PC-3 (cell line): ENCODE measurements at regions not wholly inside any gene's neighbourhood (a gene's known extent, or its start where the extent isn't known, plus 50 kb on each side); places are given as distances from the start of the nearest gene placed in this dataset.

Experiments
- ATAC-seq: fragments of 200-7000 bp; cut with Tn5 transposase; 2 replicates; pipeline ENCODE4 v1.9.1; 2020; ENCODE audit warnings: mild to moderate bottlenecking, moderate library complexity
- BruUV-seq: library from RNA; stranded (reverse); fragments of 400-500 nt; replicated peaks from 2 replicates; lab custom pipeline; 2021; lab: Mats Ljungman, UMichigan
- CTCF ChIA-PET: fragments of 300-600 bp; sonication (Branson Sonifier 250); formaldehyde crosslinking; loops from one replicate; lab custom pipeline; 2022; ENCODE audit warnings: antibody characterized with exemption; lab: Charles Lee
- POLR2A ChIA-PET: fragments of 300-600 bp; sonication (Branson Sonifier 250); formaldehyde crosslinking; loops from one replicate; lab custom pipeline; 2022; ENCODE audit warnings: antibody characterized with exemption; ENCODE audit not compliant: unreplicated experiment; lab: Charles Lee
- DNase-seq: peaks from one replicate; pipeline ENCODE4 v3.0.0-alpha.2; 2015
- H2AFZ ChIP-seq: fragments of 300-600 bp; sonication (generic); 2 replicates; pipeline ENCODE4 v1.6.0; 2016; ENCODE audit warnings: antibody characterized with exemption, low read length
- H3F3A ChIP-seq: fragments of 300-600 bp; sonication (generic); one replicate; pipeline ENCODE4 v1.6.0; 2017; ENCODE audit warnings: antibody characterized with exemption, low read length, control low read depth, mild to moderate bottlenecking; ENCODE audit not compliant: unreplicated experiment
- H3K27ac ChIP-seq: fragments of 300-600 bp; sonication (generic); 2 replicates; pipeline ENCODE4 v1.5.1; 2016; ENCODE audit warnings: mild to moderate bottlenecking, low read length
- H3K27me3 ChIP-seq: fragments of 300-600 bp; sonication (generic); 2 replicates; pipeline ENCODE4 v1.6.1; 2016; ENCODE audit warnings: low read length, mixed read lengths
- H3K36me3 ChIP-seq: fragments of 300-600 bp; sonication (generic); 2 replicates; pipeline ENCODE4 v1.6.1; 2016; ENCODE audit warnings: low read depth, mixed run types, low read length, mixed read lengths
- H3K4me1 ChIP-seq: fragments of 300-600 bp; sonication (generic); 2 replicates; pipeline ENCODE4 v1.5.1; 2016; ENCODE audit warnings: low read length; ENCODE audit not compliant: insufficient read depth
- H3K4me2 ChIP-seq: fragments of 300-600 bp; sonication (generic); 2 replicates; pipeline ENCODE4 v1.6.0; 2016; ENCODE audit warnings: low read length
- H3K4me3 ChIP-seq: fragments of 300-600 bp; sonication (generic); 2 replicates; pipeline ENCODE4 v1.5.1; 2016; ENCODE audit warnings: mild to moderate bottlenecking, low read length, mixed read lengths
- H3K79me2 ChIP-seq: fragments of 300-600 bp; sonication (generic); 2 replicates; pipeline ENCODE4 v1.6.1; 2017; ENCODE audit warnings: low read length, mixed read lengths
- H3K9ac ChIP-seq: fragments of 300-600 bp; sonication (generic); 2 replicates; pipeline ENCODE4 v1.6.0; 2016; ENCODE audit warnings: mild to moderate bottlenecking, low read length
- H3K9me2 ChIP-seq: fragments of 300-600 bp; sonication (generic); replicated peaks from 2 replicates; pipeline ENCODE4 v1.6.1; 2016; ENCODE audit warnings: mixed run types, low read length, mixed read lengths
- H3K9me3 ChIP-seq: fragments of 300-600 bp; sonication (generic); 2 replicates; pipeline ENCODE4 v1.6.1; 2016; ENCODE audit warnings: low read length, mixed read lengths
- H4K20me1 ChIP-seq: fragments of 300-600 bp; sonication (generic); 2 replicates; pipeline ENCODE4 v1.6.1; 2016; ENCODE audit warnings: low read length, mixed read lengths
- EZH2 ChIP-seq: fragments of 300-600 bp; sonication (generic); IDR thresholded peaks from one replicate; pipeline ENCODE4 v1.6.1; 2017; ENCODE audit warnings: antibody characterized with exemption, mild to moderate bottlenecking, low read length; ENCODE audit not compliant: unreplicated experiment
- EZH2phosphoT487 ChIP-seq: fragments of 300-600 bp; sonication (generic); IDR thresholded peaks from 2 replicates; pipeline ENCODE4 v1.6.1; 2018; ENCODE audit warnings: mild to moderate bottlenecking, antibody characterized with exemption, low read length, borderline replicate concordance
- intact Hi-C: fragments of 100-400 bp; cut with micrococcal nuclease; formaldehyde crosslinking; loops from 2 replicates; pipeline ENCODE4 v1.9.0; 2023
- TF ChIP-seq, protein P1 (sequence below): fragments of 300-600 bp; sonication (generic); conservative IDR thresholded peaks from 2 replicates; pipeline ENCODE4 v1.5.1; 2017; ENCODE audit warnings: antibody characterized with exemption, low read depth, mild to moderate bottlenecking, low read length

DNA sequence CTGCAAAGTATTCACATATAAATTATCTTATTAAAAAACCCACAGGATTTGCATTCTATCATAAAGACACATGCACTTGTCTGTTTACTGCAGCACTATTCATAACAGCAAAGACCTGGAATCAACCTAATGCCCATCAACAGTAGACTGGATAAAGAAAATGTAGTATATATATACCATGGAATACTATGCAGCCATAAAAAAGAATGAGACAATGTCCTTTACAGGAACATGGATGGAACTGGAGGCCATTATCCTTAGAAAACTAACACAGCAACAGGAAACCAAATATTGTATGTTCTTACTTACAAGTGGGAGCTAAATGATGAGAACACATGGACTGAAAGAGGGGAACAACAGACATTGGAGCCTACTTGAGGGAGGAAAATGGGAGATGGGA lies 97.0 kb downstream of the FAM217A start:
- no peaks in the 10 kb centered on the region for H3K36me3 ChIP-seq
- no peaks in the 10 kb centered on the region for H4K20me1 ChIP-seq
- H3K79me2 ChIP-seq, result no peaks in the 10 kb centered on the region
- H3K4me3 ChIP-seq, result no peak overlapping the region
- no peak overlapping the region for H3K9ac ChIP-seq
- TF ChIP-seq, protein P1, sequence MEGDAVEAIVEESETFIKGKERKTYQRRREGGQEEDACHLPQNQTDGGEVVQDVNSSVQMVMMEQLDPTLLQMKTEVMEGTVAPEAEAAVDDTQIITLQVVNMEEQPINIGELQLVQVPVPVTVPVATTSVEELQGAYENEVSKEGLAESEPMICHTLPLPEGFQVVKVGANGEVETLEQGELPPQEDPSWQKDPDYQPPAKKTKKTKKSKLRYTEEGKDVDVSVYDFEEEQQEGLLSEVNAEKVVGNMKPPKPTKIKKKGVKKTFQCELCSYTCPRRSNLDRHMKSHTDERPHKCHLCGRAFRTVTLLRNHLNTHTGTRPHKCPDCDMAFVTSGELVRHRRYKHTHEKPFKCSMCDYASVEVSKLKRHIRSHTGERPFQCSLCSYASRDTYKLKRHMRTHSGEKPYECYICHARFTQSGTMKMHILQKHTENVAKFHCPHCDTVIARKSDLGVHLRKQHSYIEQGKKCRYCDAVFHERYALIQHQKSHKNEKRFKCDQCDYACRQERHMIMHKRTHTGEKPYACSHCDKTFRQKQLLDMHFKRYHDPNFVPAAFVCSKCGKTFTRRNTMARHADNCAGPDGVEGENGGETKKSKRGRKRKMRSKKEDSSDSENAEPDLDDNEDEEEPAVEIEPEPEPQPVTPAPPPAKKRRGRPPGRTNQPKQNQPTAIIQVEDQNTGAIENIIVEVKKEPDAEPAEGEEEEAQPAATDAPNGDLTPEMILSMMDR, result no peak
- TF ChIP-seq EZH2, result no peak
- no peak for TF ChIP-seq EZH2phosphoT487
- H3K9me2 ChIP-seq, result no peaks in the 10 kb centered on the region
- ATAC-seq (no peak), DNase-seq (no peak)
- no TSS peak for BruUV-seq
- no peaks in the 10 kb centered on the region for H3K9me3 ChIP-seq
- H2AFZ ChIP-seq, result no peak overlapping the region
- ChIA-PET CTCF (no interaction called here), POLR2A (no interaction called here)
- H3K27ac ChIP-seq, result no peak overlapping the region
- H3K4me2 ChIP-seq, result no peak overlapping the region
- H3F3A ChIP-seq, result no peaks in the 10 kb centered on the region
- intact Hi-C loops, result no loop called here
- no peaks in the 10 kb centered on the region for H3K4me1 ChIP-seq
- no peaks in the 10 kb centered on the region for H3K27me3 ChIP-seq

DNA sequence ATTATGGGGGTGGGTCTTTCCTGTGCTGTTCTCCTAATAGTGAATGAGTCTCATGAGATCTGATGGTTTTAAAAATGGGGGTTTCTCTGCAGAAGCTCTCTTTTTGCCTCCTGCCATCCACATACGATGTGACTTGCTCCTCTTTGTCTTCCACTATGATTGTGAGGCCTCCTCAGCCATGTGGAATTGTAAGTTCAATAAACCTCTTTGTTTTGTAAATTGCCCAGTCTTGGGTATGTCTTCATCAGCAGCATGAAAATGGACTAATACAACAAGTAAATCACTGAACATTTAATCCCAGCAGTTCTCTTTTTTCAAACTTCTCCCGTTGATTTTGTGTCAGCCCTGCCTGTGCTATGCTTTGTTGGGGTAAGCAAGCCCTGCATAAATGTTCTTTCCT lies 95.2 kb downstream of the FAM217A start:
- H3K9ac ChIP-seq, result no peak overlapping the region
- no TSS peak for BruUV-seq
- H3K79me2 ChIP-seq, result no peaks in the 10 kb centered on the region
- intact Hi-C loops, result no loop called here
- ChIA-PET POLR2A (no interaction called here), CTCF (no interaction called here)
- ATAC-seq, result no peak
- no peaks in the 10 kb centered on the region for H3K36me3 ChIP-seq
- DNase-seq, result no peak
- H3K4me3 ChIP-seq, result no peak overlapping the region
- H3K9me2 ChIP-seq, result no peaks in the 10 kb centered on the region
- no peaks in the 10 kb centered on the region for H3K27me3 ChIP-seq
- H3K4me2 ChIP-seq, result no peak overlapping the region
- H3F3A ChIP-seq, result no peaks in the 10 kb centered on the region
- no peaks in the 10 kb centered on the region for H3K4me1 ChIP-seq
- H2AFZ ChIP-seq, result no peak overlapping the region
- no peaks in the 10 kb centered on the region for H3K9me3 ChIP-seq
- TF ChIP-seq, protein P1, result no peak
- no peak for TF ChIP-seq EZH2
- TF ChIP-seq EZH2phosphoT487, result no peak
- no peak overlapping the region for H3K27ac ChIP-seq
- no peaks in the 10 kb centered on the region for H4K20me1 ChIP-seq

DNA sequence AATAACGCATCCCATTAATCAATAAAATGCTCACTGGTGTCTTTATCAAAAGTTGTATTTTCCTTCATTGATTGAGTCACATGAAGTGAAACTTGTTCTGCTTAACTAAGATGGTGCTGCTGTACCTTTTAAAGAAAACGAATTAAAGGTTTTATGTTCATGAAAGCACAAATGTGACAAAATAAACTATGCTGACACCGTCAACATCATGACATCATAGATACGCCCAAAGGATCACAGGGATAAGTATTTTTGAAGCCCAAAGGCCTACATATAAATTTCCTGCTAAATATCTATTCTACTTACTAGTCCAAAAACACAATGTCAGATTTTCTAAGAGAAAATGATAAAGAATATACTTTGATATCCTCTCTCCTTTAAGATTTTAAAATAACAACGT lies 94.4 kb downstream of the FAM217A start:
- CTCF ChIA-PET, result no interaction called here
- POLR2A ChIA-PET, result interaction anchor here (0.5 kb wide), 1 partner anchor 758 kb away, joined by 4 read pairs; no protein-coding TSS in a partner anchor
- intact Hi-C loops, result no loop called here
- Histone ChIP-seq H3K36me3 (no peaks in the 10 kb centered on the region), H3K9me2 (no peaks in the 10 kb centered on the region), H3K4me3 (no peak overlapping the region), H3K27ac (no peak overlapping the region), H3K9ac (no peak overlapping the region), H3F3A (no peaks in the 10 kb centered on the region), H3K9me3 (no peaks in the 10 kb centered on the region), H3K4me1 (no peaks in the 10 kb centered on the region), H4K20me1 (no peaks in the 10 kb centered on the region), H3K27me3 (no peaks in the 10 kb centered on the region), H3K79me2 (no peaks in the 10 kb centered on the region), H2AFZ (no peak overlapping the region), H3K4me2 (no peak overlapping the region)
- DNase-seq, result no peak
- no TSS peak for BruUV-seq
- TF ChIP-seq EZH2phosphoT487 (no peak), EZH2 (no peak)
- TF ChIP-seq, protein P1, result no peak
- ATAC-seq, result no peak
